Muscle layer of duodenum (tissue), 2 donors: ENCODE measurements at regions not wholly inside any gene's neighbourhood (a gene's known extent, or its start where the extent isn't known, plus 50 kb on each side); places are given as distances from the start of the nearest gene placed in this dataset.

ENCODE experiments used
- H3K27ac ChIP-seq: one replicate; pipeline ENCODE4 v1.7.0; 2013; ENCODE audit warnings: mild to moderate bottlenecking, low read length
- H3K27me3 ChIP-seq: one replicate; pipeline ENCODE4 v1.7.0; 2013; ENCODE audit warnings: low read depth, mild to moderate bottlenecking, control low read depth, low read length
- H3K36me3 ChIP-seq, 2 donors: one replicate each; pipeline ENCODE4 v1.7.0; 2013; ENCODE audit warnings: low read length in 2 of 2, control low read depth in 1 of 2, mild to moderate bottlenecking in 1 of 2; ENCODE audit not compliant: insufficient read depth in 2 of 2, control insufficient read depth in 1 of 2
- H3K4me1 ChIP-seq, 2 donors: one replicate each; pipeline ENCODE4 v1.7.0; 2013; ENCODE audit warnings: low read length in 2 of 2, mild to moderate bottlenecking in 2 of 2, control low read depth in 1 of 2, moderate library complexity in 1 of 2; ENCODE audit not compliant: insufficient read depth in 2 of 2, control insufficient read depth in 1 of 2
- H3K4me3 ChIP-seq, 2 donors: one replicate each; pipeline ENCODE4 v1.7.0; 2013; ENCODE audit warnings: low read length in 2 of 2, low read depth in 1 of 2, mild to moderate bottlenecking in 1 of 2
- H3K9me3 ChIP-seq, 2 donors: one replicate each; pipeline ENCODE4 v1.7.0; 2013; ENCODE audit warnings: low read length in 2 of 2, control low read depth in 1 of 2, mild to moderate bottlenecking in 1 of 2; ENCODE audit not compliant: control insufficient read depth in 1 of 2
- donor health status: healthy.

GRCh38 chr5:117486879-117487391 lies 912.3 kb upstream of the SEMA6A start:
- Histone ChIP-seq H3K4me1 (no peaks in the 10 kb centered on the region), H3K27me3 (no peaks in the 10 kb centered on the region), H3K4me3 (no peak overlapping the region), H3K27ac (no peak overlapping the region), H3K36me3 (no peaks in the 10 kb centered on the region), H3K9me3 (no peaks in the 10 kb centered on the region)

DNA sequence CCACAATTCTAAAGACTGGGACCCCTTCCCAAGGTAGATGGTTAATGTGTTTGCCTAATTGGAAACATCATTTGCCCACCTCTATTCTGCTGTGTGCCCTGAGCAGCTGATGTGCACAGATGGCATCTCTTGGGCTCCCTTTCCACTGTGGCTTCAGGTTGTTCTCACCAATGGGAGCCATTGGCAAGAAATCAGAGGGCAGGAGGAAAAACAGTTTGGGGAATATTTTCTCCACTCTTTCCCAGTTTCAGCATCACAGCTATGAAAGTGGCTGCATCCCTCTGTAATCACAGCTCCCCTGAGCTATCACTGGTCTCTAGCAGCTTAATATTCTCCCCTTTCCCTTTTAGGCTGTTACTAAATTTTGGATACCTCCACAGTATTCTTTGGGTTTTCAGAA lies 911.6 kb upstream of the SEMA6A start:
- Histone ChIP-seq H3K27ac (no peak overlapping the region), H3K27me3 (no peaks in the 10 kb centered on the region), H3K9me3 (no peaks in the 10 kb centered on the region), H3K4me1 (no peaks in the 10 kb centered on the region), H3K36me3 (no peaks in the 10 kb centered on the region), H3K4me3 (no peak overlapping the region)

DNA sequence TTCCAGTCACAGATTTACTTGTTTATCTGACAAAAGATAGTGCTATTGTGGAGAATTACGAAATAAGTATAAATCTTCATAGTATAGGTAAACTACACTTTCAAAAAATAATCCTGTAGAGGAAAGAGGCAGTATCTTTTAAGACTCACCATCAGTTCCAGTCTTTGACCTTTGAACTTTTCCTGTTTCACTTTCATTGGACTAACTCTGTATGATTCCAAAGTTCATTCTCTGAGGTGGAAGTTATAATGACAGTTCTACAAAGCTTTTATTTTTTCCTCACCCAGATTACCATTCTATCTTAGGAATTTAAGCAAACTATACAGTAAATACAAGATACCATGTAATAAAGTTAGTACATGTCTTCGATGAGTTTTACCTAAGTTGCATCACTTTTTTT lies 901.3 kb upstream of the SEMA6A start:
- Histone ChIP-seq H3K4me1 (no peaks in the 10 kb centered on the region), H3K9me3 (no peaks in the 10 kb centered on the region), H3K4me3 (no peak overlapping the region), H3K36me3 (no peaks in the 10 kb centered on the region), H3K27me3 (no peaks in the 10 kb centered on the region), H3K27ac (no peak overlapping the region)

DNA sequence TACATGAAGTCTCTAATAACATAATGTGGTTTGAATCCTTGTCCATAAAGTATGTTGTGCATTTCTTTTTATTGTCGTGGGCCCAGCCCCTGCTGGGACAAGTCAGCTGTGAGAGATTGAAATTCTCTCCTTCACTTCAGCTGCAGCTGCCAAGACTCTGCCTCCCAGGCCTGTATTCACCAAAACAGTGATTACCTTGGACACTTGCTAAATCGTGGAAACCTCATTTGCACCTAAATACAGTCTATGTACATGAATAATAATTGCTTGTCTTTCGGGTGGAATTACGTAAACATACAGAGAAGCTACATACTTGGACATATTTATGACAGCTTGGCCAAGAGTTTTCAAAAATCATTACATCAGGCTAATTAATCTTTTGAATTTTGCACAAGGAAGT lies 898.5 kb upstream of the SEMA6A start:
- Histone ChIP-seq H3K36me3 (no peaks in the 10 kb centered on the region), H3K27ac (no peak overlapping the region), H3K9me3 (no peaks in the 10 kb centered on the region), H3K27me3 (no peaks in the 10 kb centered on the region), H3K4me3 (no peak overlapping the region), H3K4me1 (no peaks in the 10 kb centered on the region)

GRCh38 chr5:117463881-117464570 lies 889.4 kb upstream of the SEMA6A start:
- H3K27ac ChIP-seq: no peak overlapping the region
- H3K4me3 ChIP-seq: no peak overlapping the region
- H3K9me3 ChIP-seq: no peaks in the 10 kb centered on the region
- no peaks in the 10 kb centered on the region for H3K36me3 ChIP-seq
- peaks cover 0 to 10% of the 10 kb centered on the region in 2 donors for H3K4me1 ChIP-seq
- no peaks in the 10 kb centered on the region for H3K27me3 ChIP-seq

GRCh38 chr5:117461966-117462365 lies 887.3 kb upstream of the SEMA6A start:
- H3K36me3 ChIP-seq: no peaks in the 10 kb centered on the region
- peaks cover 0 to 10% of the 10 kb centered on the region in 2 donors for H3K4me1 ChIP-seq
- no peak overlapping the region for H3K4me3 ChIP-seq
- no peaks in the 10 kb centered on the region for H3K9me3 ChIP-seq
- H3K27me3 ChIP-seq: no peaks in the 10 kb centered on the region
- H3K27ac ChIP-seq: no peak overlapping the region

GRCh38 chr5:117461403-117461802 lies 886.8 kb upstream of the SEMA6A start:
- Histone ChIP-seq H3K27me3 (no peaks in the 10 kb centered on the region), H3K36me3 (no peaks in the 10 kb centered on the region), H3K27ac (no peak overlapping the region), H3K4me3 (no peak overlapping the region), H3K9me3 (no peaks in the 10 kb centered on the region), H3K4me1 (peaks cover 0 to 10% of the 10 kb centered on the region in 2 donors)

DNA sequence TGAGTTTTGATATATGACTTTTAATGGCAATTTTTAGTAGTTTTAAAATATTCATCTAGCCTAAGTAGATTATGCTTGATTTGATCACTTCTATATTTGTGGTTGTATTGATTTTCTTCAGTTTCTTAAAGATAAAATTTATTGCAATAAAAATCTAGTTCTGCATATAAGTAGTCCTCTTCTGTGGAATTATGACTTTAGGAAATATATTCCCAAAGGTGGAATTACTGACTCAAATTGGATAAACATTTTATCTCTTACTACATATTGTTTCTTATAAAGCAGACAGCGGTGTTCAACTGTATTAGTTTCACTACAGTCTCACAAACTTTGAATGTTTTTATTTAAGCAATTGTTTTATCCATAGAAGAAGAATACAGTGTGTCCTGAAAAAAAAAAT lies 883.0 kb upstream of the SEMA6A start:
- Histone ChIP-seq H3K9me3 (no peaks in the 10 kb centered on the region), H3K27me3 (no peaks in the 10 kb centered on the region), H3K27ac (no peak overlapping the region), H3K36me3 (no peaks in the 10 kb centered on the region), H3K4me3 (no peak overlapping the region), H3K4me1 (no peaks in the 10 kb centered on the region)

DNA sequence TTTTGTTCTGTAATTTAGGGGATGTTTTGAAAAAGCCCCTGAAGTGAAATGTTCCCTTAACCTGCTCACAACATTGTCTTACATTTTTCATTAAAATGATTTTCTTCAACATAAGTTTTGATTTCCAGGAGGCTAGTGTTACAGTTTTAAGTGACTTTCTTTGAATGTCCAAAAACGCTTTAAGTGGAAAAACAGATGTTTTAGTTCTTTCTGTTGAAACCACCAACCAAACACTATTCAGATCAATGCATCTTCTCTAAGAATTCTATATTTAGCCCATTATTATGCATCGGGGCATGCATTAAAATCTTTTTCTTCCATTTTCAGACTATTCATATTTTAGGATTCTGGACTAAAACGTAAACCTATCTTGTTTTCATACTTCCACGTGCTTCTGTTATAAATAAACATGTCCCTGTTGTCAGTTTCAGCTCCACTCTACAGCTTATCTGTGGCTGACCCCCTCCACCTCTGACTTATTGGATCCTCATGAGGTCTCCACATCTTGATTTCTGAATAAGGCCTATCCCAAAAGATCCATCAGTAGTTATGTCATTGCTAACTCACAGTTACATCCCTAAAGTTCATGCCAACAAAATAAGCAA lies 882.3 kb upstream of the SEMA6A start:
- H3K27me3 ChIP-seq: no peaks in the 10 kb centered on the region
- H3K27ac ChIP-seq: no peak overlapping the region
- no peaks in the 10 kb centered on the region for H3K9me3 ChIP-seq
- H3K4me3 ChIP-seq: no peak overlapping the region
- no peaks in the 10 kb centered on the region for H3K36me3 ChIP-seq
- H3K4me1 ChIP-seq: no peaks in the 10 kb centered on the region

DNA sequence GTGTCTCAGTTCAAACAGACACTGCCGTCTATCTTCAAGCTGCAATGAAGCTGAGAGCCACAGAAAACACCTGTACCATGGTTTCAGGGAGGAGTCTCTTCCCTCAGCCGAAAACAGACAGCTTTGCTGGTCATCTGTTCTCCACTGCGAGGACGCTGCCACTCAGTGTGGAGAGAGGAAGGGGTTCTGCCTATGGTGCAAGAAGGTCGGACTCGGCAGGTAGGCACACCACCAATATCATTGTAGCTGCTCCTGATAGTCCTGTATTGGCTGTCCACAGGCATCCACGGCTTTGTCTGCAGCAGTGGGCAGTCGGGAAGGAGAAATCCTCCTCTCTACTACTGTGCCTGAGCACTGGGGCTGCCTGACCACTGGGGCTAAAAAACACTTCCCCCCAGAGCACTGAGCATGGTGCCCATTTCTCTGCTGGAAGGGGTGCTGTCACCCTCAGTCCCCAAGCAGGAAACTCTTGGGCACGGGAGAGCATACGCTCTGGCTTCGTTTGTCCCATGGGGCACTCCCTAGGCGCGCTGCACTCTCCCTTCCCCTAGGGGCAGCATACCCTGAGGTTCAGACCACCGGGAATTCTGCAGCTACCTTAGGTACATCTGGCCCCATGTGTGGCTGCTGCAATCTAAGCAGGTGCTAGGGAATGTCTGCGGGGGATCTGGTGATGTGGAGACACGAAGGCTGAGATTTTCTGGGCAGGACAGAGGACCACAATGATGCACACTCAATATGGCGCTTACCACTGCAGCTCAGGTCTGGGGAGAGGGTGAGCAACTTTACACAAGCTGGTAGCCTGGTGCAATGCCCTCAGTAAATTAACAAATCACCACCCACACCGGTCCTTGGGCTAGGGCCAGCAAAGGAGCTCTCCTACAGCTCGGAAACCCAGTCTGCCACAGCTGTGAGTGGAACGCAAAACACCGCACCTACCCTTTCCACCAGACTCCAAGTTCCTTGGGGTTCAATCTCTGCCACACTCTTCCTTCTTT lies 880.9 kb upstream of the SEMA6A start:
- H3K4me3 ChIP-seq: peak overlapping the region in 1 of 2 donors; percentile 37

GRCh38 chr5:117454716-117455212 lies 880.1 kb upstream of the SEMA6A start:
- no peak overlapping the region for H3K27ac ChIP-seq
- H3K36me3 ChIP-seq: no peaks in the 10 kb centered on the region
- H3K4me1 ChIP-seq: no peaks in the 10 kb centered on the region
- no peaks in the 10 kb centered on the region for H3K9me3 ChIP-seq
- H3K27me3 ChIP-seq: no peaks in the 10 kb centered on the region
- H3K4me3 ChIP-seq: peak overlapping the region in 1 of 2 donors; percentile 37

More for the DNA sequence above, 880.9 kb upstream of the SEMA6A start:
- Histone ChIP-seq H3K9me3 (no peaks in the 10 kb centered on the region), H3K27me3 (no peaks in the 10 kb centered on the region), H3K36me3 (no peaks in the 10 kb centered on the region), H3K27ac (no peak overlapping the region), H3K4me1 (no peaks in the 10 kb centered on the region)
